GM18907 (cell line): ENCODE measurements at regions not wholly inside any gene's neighbourhood (a gene's known extent, or its start where the extent isn't known, plus 50 kb on each side); places are given as distances from the start of the nearest gene placed in this dataset.

ENCODE experiments used
- ATAC-seq: cut with Tn5 transposase; IDR thresholded peaks from one replicate; pipeline ENCODE4 v1.9.1; 2021; ENCODE audit warnings: mild to moderate bottlenecking, moderate library complexity; ENCODE audit not compliant: unreplicated experiment

GRCh38 chr2:385061-385460 lies 97.2 kb upstream of the ALKAL2 start:
- ATAC-seq, result no peak

GRCh38 chr2:383888-384287 lies 96.0 kb upstream of the ALKAL2 start:
- no peak for ATAC-seq

DNA sequence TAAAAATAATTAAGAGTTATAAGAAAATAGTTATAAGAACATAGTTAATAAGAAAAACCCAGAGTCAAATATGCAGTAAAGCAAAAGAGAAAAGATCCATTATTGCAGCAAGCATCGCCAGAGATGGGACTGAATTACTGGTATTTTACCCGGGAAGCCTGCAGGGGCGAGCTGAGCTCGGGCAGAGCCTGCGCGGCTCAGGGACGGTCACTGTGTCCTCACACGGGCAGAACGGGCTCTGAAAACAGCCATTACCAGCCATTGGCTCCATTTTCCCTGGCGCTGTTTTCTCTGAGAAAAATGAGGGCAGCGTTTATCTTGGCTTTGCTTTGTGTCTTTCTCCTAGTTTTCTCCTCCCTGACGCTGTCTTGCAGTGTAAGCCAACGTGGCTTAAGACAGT lies 95.3 kb upstream of the ALKAL2 start:
- no peak for ATAC-seq

GRCh38 chr2:382728-383022 lies 94.8 kb upstream of the ALKAL2 start:
- no peak for ATAC-seq

- no peak for ATAC-seq
These were observed 94.2 kb upstream of the ALKAL2 start for GRCh38 chr2:381941-382727.

GRCh38 chr2:381181-381580 lies 93.3 kb upstream of the ALKAL2 start:
- no peak for ATAC-seq

GRCh38 chr2:380772-381171 lies 92.9 kb upstream of the ALKAL2 start:
- ATAC-seq, result no peak

DNA sequence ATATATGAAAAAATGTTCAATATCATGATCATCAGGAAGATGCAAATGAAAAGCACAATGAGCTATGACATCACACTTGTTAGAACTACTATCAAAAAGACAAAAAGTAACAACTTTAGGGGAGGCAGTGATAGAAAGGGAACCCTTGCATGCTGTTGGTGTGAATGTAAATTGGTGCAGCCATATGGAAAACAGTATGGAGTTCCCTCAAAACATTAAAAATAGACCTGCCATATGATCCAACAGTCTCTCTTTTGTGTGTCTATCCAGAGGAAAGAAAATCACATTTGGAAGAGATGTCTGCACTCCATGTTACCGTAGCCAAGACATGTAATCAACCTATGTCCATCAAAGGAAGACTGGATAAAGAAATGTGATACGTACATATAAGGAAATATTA lies 92.3 kb upstream of the ALKAL2 start:
- ATAC-seq, result no peak

- no peak for ATAC-seq
These were observed 91.9 kb upstream of the ALKAL2 start for GRCh38 chr2:379778-380177.

DNA sequence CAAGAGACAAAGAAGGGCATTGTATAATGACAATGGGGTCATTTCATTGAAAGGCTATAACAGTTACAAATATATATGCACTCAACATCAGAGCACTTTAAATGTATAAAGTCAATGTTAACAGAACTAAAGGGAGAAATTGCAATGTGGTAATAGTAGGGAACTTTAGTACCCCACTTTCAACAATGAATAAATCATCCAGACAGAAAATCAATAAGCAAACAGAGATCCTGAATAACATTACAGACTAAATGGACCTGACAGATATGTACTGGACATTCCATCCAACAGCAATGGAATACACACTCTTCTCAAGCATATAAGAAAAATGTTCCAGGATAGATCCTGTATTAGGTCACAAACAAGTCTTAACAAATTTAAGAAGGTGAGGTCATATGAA lies 90.5 kb upstream of the ALKAL2 start:
- ATAC-seq, result no peak

GRCh38 chr2:377414-377813 lies 89.5 kb upstream of the ALKAL2 start:
- ATAC-seq, result no peak

DNA sequence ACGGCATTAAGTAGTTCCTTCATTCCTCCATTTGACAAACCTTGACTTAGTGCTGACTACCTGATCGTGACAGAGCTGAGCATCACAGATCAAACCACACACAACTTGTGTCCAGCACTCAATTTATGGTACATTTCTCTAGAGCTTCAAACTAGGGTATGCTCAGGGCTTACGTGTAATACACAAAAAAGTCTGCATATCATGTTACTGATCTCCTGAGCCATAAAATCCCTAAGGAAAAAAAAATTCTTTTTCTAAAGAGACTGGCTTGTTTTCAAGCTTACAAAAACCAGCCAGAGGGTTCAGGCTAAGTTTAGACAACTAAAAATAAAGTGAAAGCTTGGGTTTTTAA lies 88.0 kb upstream of the ALKAL2 start:
- ATAC-seq, result no peak

GRCh38 chr2:375270-375955 lies 87.5 kb upstream of the ALKAL2 start:
- ATAC-seq, result no peak

GRCh38 chr2:368386-368785 lies 80.5 kb upstream of the ALKAL2 start:
- no peak for ATAC-seq

DNA sequence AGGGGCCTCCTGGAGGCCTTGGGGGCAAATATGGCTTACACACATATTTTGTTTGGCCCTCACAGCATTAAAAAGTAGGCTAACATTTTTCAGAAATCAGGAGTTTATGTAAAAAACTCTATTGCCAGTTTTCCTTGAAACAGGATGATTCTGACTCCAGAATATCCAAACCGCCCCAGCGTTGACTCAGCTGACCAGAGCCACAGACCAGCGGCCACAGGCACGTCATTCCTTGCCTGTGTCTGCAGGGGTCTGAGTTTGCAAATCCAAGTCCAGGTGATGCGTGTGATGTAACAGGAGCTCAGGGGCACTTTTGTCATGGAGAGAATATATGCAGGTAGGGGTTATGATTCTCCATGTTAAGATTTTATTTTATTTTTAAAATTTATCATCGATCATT lies 79.4 kb upstream of the ALKAL2 start:
- ATAC-seq, result no peak

DNA sequence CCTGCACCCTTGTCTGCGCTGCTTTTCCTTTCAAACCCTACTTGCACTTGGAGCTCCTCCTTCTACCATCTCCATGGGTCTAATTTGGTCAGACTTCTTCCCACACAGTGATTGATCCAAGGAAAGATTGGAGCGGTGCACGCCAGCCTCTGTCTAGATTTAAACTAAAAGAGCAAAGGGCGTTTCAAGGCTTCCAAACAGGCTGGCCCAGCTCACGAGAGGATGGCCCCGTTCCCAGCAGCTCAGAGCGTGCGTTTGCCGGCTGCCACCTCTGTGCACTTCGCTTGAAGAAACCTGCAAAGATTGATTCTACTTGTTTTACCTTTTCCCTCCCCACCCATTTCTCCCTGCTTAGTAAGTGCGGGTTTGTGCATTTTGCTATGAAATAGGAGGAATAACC lies 78.8 kb upstream of the ALKAL2 start:
- no peak for ATAC-seq

GRCh38 chr2:365367-366275 lies 77.7 kb upstream of the ALKAL2 start:
- no peak for ATAC-seq

DNA sequence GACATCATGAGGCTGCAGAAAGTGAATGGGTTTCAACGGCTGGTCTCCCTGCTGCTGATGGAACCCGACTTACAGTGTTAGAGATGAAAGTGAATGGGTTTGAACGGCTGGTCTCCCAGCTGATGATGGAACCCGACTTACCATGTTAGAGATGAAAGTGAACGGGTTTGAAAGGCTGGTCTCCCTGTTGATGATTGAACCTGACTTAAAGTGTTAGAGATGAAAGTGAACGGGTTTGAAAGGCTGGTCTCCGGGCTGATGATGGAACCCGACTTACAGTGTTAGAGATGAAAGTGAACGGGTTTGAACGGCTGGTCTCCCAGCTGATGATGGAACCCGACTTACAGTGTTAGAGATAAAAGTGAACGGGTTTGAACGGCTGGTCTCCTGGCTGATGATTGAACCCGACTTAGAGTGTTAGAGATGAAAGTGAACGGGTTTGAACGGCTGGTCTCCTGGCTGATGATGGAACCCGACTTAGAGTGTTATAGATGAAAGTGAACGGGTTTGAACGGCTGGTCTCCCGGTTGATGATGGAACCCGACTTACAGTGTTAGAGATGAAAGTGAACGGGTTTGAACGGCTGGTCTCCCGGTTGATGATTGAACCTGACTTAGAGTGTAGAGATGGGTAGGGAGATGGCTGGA lies 76.1 kb upstream of the ALKAL2 start:
- ATAC-seq, result no peak

DNA sequence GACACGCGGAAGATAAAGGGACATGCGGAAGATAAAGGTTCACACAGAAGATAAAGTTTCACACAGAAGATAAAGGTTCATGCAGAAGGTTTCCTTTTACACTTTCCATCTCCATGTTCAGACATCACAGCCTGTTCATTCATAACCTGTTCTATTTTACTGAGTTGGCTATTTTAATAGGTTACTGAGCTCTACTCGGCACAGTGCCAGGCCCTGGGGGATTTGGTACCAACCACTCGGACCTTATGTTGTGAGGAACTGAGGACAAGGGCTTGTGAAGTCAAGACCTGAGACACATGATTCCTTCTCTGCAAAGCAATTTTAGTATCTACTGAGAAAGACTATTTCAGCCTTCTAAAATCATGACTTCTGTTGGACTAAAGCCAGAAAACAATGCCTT lies 75.0 kb upstream of the ALKAL2 start:
- ATAC-seq, result no peak

DNA sequence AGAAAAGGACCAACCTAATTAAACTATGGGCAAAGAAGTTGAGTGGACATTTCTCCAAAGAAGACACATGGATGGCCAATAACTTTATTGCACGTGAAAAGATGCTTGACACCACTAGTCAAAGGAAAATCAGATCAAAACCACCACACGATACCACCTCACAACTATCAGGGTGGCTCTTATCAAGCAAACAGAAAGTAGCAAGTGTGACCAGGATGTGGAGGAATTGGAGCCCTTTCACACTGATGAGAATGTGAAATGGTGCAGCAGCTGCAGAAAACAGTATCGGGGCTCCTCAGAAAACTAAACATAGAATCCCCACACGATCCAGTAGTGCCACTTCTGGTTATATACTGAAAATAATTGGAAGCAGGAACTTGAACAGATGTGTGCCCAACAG lies 72.2 kb upstream of the ALKAL2 start:
- ATAC-seq, result no peak

DNA sequence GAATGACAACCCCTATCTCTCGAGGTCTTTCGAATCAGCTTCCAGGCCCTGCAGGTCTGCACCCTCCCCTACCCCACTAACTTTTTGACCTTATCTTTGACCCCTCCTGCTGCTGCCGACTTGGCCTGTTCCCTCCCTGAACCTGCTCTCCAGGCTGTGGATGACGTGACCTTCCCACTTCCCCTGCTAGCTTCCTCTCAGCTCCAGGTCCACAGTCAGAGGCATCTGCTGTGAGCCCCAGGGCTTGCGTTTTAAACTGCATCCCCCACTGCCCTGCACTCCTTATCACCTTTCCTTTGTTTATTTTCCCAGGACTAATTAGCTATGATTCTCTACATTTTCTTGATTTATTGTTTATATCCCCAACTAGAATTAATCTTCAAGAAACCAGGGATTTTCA lies 71.2 kb upstream of the ALKAL2 start:
- ATAC-seq, result no peak
